HG03066 (cell line): ENCODE measurements at regions not wholly inside any gene's neighbourhood (a gene's known extent, or its start where the extent isn't known, plus 50 kb on each side); places are given as distances from the start of the nearest gene placed in this dataset.

Source experiments
- ATAC-seq: cut with Tn5 transposase; IDR thresholded peaks from one replicate; pipeline ENCODE4 v1.9.1; 2021; ENCODE audit warnings: low read depth; ENCODE audit not compliant: unreplicated experiment

- no peak for ATAC-seq
Observed at GRCh38 chr12:105935981-105936380, 202.8 kb downstream of the NUAK1 start.

- no peak for ATAC-seq
Observed at GRCh38 chr12:105936496-105936895, 202.3 kb downstream of the NUAK1 start.

- ATAC-seq = no peak
Observed at GRCh38 chr12:105937009-105937408, 201.7 kb downstream of the NUAK1 start.

GRCh38 chr12:105939181-105939721 is 199.5 kb downstream of the NUAK1 start:
- ATAC-seq = no peak

GRCh38 chr12:105942281-105942680 is 196.5 kb downstream of the NUAK1 start:
- ATAC-seq = no peak

GRCh38 chr12:105943525-105943924 is 195.2 kb downstream of the NUAK1 start:
- no peak for ATAC-seq

GRCh38 chr12:105944628-105945027 is 194.1 kb downstream of the NUAK1 start:
- ATAC-seq = no peak

- ATAC-seq = no peak
Observed at GRCh38 chr12:105945880-105946279, 192.9 kb downstream of the NUAK1 start.

GRCh38 chr12:105946493-105946901 is 192.3 kb downstream of the NUAK1 start:
- ATAC-seq = no peak

- no peak for ATAC-seq
Observed at GRCh38 chr12:105947906-105948305, 190.8 kb downstream of the NUAK1 start.

GRCh38 chr12:105948331-105948730 is 190.4 kb downstream of the NUAK1 start:
- no peak for ATAC-seq

- no peak for ATAC-seq
Observed at GRCh38 chr12:105949391-105949790, 189.4 kb downstream of the NUAK1 start.

- no peak for ATAC-seq
Observed at GRCh38 chr12:105951732-105952131, 187.0 kb downstream of the NUAK1 start.

- no peak for ATAC-seq
Observed at GRCh38 chr12:105954951-105955931, 183.5 kb downstream of the NUAK1 start.

GRCh38 chr12:105955976-105956375 is 182.8 kb downstream of the NUAK1 start:
- no peak for ATAC-seq

- no peak for ATAC-seq
Observed at GRCh38 chr12:105956662-105957457, 181.9 kb downstream of the NUAK1 start.

- no peak for ATAC-seq
Observed at GRCh38 chr12:105960319-105961083, 178.3 kb downstream of the NUAK1 start.

GRCh38 chr12:105961821-105962671 is 176.7 kb downstream of the NUAK1 start:
- no peak for ATAC-seq

- no peak for ATAC-seq
Observed at GRCh38 chr12:105967038-105967776, 171.5 kb downstream of the NUAK1 start.
